ENCODE measurements at regions not wholly inside any gene's neighbourhood (a gene's known extent, or its start where the extent isn't known, plus 50 kb on each side); places are given as distances from the start of the nearest gene placed in this dataset.
"Not testable (repeated sequence)": the region's sequence is repeated elsewhere in the genome, so short reads cannot be mapped to it uniquely, and the experiment has no call there.

GRCh38 chr5:101316401-101316800 is 413.3 kb upstream of the ST8SIA4 start:
- not testable (repeated sequence) for DNase-seq

- DNase-seq: no peak
Observed at GRCh38 chr5:101306391-101307137, 403.5 kb upstream of the ST8SIA4 start.

GRCh38 chr5:101296477-101296876 is 393.4 kb upstream of the ST8SIA4 start:
- DNase-seq: no peak

- no peak for DNase-seq
Observed at GRCh38 chr5:101292199-101292598, 389.1 kb upstream of the ST8SIA4 start.

- not testable (repeated sequence) for DNase-seq
Observed at GRCh38 chr5:101290761-101291160, 387.7 kb upstream of the ST8SIA4 start.

- no peak for DNase-seq
Observed at GRCh38 chr5:101288633-101289032, 385.6 kb upstream of the ST8SIA4 start.

- DNase-seq: no peak
Observed at GRCh38 chr5:101284736-101285375, 381.8 kb upstream of the ST8SIA4 start.

- DNase-seq: not testable (repeated sequence)
Observed at GRCh38 chr5:101283938-101284337, 380.9 kb upstream of the ST8SIA4 start.

GRCh38 chr5:101278917-101279316 is 375.8 kb upstream of the ST8SIA4 start:
- no peak for DNase-seq

GRCh38 chr5:101278011-101278687 is 375.1 kb upstream of the ST8SIA4 start:
- no peak for DNase-seq

- DNase-seq: no peak
Observed at GRCh38 chr5:101271945-101272344, 368.9 kb upstream of the ST8SIA4 start.

- no peak for DNase-seq
Observed at GRCh38 chr5:101271416-101271815, 368.3 kb upstream of the ST8SIA4 start.

GRCh38 chr5:101260857-101261256 is 357.8 kb upstream of the ST8SIA4 start:
- DNase-seq: no peak

- no peak for DNase-seq
Observed at GRCh38 chr5:101253096-101253495, 350.0 kb upstream of the ST8SIA4 start.

GRCh38 chr5:101244621-101245020 is 341.5 kb upstream of the ST8SIA4 start:
- no peak for DNase-seq

GRCh38 chr5:101212942-101213514 is 309.9 kb upstream of the ST8SIA4 start:
- no peak for DNase-seq

GRCh38 chr5:101206534-101206933 is 303.5 kb upstream of the ST8SIA4 start:
- DNase-seq: no peak

- not testable (repeated sequence) for DNase-seq
Observed at GRCh38 chr5:101205065-101205464, 302.0 kb upstream of the ST8SIA4 start.

GRCh38 chr5:101180365-101180764 is 277.3 kb upstream of the ST8SIA4 start:
- DNase-seq: not testable (repeated sequence)

- no peak for DNase-seq
Observed at GRCh38 chr5:101176605-101177004, 273.5 kb upstream of the ST8SIA4 start.

GRCh38 chr5:101174981-101175380 is 271.9 kb upstream of the ST8SIA4 start:
- DNase-seq: no peak

- no peak for DNase-seq
Observed at GRCh38 chr5:101163088-101163487, 260.0 kb upstream of the ST8SIA4 start.

- DNase-seq: no peak
Observed at GRCh38 chr5:101160002-101160401, 256.9 kb upstream of the ST8SIA4 start.

- DNase-seq: no peak
Observed at GRCh38 chr5:101159006-101159405, 255.9 kb upstream of the ST8SIA4 start.

Data from inflammatory macrophage treated with lipopolysaccharide for 1 hour (primary cell).